ENCODE measurements at regions not wholly inside any gene's neighbourhood (a gene's known extent, or its start where the extent isn't known, plus 50 kb on each side); places are given as distances from the start of the nearest gene placed in this dataset.

DNA sequence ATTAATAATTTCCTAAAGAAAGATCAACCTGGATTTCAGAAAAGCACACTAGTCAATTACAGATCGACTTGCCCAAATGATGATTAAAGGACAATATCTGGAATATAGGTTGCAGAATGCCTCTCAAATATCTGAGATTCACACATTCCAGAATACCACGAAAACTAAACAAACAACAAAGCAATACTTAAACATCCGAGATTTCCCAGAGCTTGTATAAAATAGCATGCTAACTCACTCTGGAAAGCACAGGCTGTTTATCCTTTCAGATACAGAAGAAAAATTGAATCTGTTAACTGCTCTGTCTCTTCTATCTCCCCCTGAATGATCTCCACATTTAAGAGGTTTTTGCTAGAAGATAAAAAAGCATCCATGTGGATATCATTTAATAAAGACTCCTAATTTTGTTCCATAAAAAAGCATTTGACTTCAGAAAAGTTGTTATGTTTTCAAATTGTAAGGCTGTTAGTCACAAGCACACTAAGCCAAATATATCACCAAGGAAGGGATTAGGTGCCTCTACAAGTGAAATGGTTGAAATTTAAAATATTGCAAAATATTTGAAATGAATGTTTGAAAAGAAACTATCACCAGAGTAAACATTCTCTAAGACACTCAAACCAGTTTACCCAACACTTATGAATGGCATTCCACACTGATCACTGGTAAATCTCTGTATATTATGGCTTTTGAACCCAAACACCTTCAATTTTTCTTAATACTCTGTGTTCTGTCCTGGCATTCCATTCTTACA is 865.1 kb upstream of the ADAMTS5 start:
- H3K36me3 ChIP-seq = no peaks in the 10 kb centered on the region
- TF ChIP-seq POLR2A (IDR thresholded peaks at IDR 0.05) = no peak
- TF ChIP-seq, protein P1, sequence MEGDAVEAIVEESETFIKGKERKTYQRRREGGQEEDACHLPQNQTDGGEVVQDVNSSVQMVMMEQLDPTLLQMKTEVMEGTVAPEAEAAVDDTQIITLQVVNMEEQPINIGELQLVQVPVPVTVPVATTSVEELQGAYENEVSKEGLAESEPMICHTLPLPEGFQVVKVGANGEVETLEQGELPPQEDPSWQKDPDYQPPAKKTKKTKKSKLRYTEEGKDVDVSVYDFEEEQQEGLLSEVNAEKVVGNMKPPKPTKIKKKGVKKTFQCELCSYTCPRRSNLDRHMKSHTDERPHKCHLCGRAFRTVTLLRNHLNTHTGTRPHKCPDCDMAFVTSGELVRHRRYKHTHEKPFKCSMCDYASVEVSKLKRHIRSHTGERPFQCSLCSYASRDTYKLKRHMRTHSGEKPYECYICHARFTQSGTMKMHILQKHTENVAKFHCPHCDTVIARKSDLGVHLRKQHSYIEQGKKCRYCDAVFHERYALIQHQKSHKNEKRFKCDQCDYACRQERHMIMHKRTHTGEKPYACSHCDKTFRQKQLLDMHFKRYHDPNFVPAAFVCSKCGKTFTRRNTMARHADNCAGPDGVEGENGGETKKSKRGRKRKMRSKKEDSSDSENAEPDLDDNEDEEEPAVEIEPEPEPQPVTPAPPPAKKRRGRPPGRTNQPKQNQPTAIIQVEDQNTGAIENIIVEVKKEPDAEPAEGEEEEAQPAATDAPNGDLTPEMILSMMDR (IDR thresholded peaks at IDR 0.05) = no peak
- TF ChIP-seq POLR2AphosphoS5 (IDR thresholded peaks at IDR 0.05; ENCODE audit: insufficient read depth in 1 of 2, low read depth in 1 of 2) = no peak
- H3K4me3 ChIP-seq = no peak overlapping the region
- no peak for DNase-seq (ENCODE audit: extremely low spot score in 2 of 2)
- H3K9me3 ChIP-seq = no peaks in the 10 kb centered on the region
- H3K4me1 ChIP-seq = no peaks in the 10 kb centered on the region
- H3K27ac ChIP-seq = no peak overlapping the region
- H3K27me3 ChIP-seq = no peaks in the 10 kb centered on the region
- intact Hi-C loops (cut with DNase I) = no loop called here

DNA sequence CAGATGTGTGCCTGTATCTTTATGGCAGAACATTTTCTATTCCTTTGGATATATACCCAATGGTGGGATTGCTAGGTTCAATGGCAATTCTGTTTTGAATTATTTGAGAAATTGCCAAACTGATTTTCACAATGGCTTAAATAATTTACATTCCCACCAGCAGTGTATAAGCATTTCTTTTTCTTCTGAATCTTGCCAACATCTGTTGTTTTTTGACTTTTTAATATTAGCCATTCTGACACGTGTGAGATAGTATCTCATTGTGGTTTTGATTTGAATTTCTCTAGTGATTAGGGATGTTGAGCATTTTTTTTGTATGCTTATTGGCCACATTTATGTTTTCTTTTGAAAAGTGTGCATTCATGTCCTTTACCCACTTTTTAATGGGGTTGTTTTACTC is 864.3 kb upstream of the ADAMTS5 start:
- TF ChIP-seq, protein P1 (IDR thresholded peaks at IDR 0.05) = no peak
- no peak for TF ChIP-seq POLR2AphosphoS5 (IDR thresholded peaks at IDR 0.05; ENCODE audit: insufficient read depth in 1 of 2, low read depth in 1 of 2)
- TF ChIP-seq POLR2A (IDR thresholded peaks at IDR 0.05) = no peak
- Histone ChIP-seq H3K9me3 (no peaks in the 10 kb centered on the region), H3K27me3 (no peaks in the 10 kb centered on the region), H3K36me3 (no peaks in the 10 kb centered on the region), H3K4me1 (no peaks in the 10 kb centered on the region), H3K27ac (no peak overlapping the region), H3K4me3 (no peak overlapping the region)
- intact Hi-C loops (cut with DNase I) = no loop called here
- DNase-seq (ENCODE audit: extremely low spot score in 2 of 2) = no peak

DNA sequence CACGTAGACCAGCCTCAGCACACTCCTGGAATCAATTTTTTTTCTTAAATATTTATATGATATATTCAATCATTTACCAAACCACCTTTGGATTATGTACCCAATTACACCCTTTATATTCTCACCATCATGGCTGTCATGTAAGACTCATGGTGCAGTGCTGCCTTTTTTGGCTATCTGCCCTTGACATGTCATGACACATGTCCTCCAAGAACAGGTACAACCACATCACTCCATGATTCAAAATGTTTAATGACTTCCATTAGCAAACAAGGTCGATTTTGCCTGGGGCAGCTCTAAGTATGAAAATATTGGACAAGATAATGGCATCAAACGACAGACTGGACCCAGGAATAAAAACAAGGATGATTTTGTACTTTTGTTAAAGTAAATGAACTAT is 861.1 kb upstream of the ADAMTS5 start:
- no peak for DNase-seq (ENCODE audit: extremely low spot score in 2 of 2)
- H3K27me3 ChIP-seq = no peaks in the 10 kb centered on the region
- no peak overlapping the region for H3K4me3 ChIP-seq
- no peaks in the 10 kb centered on the region for H3K4me1 ChIP-seq
- TF ChIP-seq POLR2AphosphoS5 (IDR thresholded peaks at IDR 0.05; ENCODE audit: insufficient read depth in 1 of 2, low read depth in 1 of 2) = no peak
- TF ChIP-seq, protein P1 (IDR thresholded peaks at IDR 0.05) = no peak
- TF ChIP-seq POLR2A (IDR thresholded peaks at IDR 0.05) = no peak
- intact Hi-C loops (cut with DNase I) = no loop called here
- no peaks in the 10 kb centered on the region for H3K9me3 ChIP-seq
- no peaks in the 10 kb centered on the region for H3K36me3 ChIP-seq
- H3K27ac ChIP-seq = no peak overlapping the region

DNA sequence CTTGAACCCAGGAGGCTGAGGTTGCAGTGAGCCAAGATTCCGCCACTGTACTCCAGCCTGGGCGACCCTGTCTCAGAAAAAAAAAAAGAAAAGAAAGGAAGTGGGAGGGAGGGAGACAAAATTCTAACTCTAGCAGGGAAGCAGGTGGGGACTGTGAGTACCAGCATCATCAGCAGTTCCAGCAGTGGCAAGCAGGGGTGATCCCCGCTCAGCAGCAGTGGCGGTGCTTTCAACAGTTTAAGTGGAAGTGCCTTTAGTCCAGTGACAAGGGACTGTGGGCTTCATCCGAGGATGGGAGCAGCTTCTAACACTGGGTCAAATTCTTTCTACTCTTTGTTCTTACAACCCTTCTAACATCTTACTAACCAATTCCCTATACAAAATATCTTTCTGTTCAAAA is 858.1 kb upstream of the ADAMTS5 start:
- intact Hi-C loops (cut with DNase I) = no loop called here
- Histone ChIP-seq H3K4me1 (no peaks in the 10 kb centered on the region), H3K36me3 (no peaks in the 10 kb centered on the region), H3K4me3 (no peak overlapping the region), H3K9me3 (no peaks in the 10 kb centered on the region), H3K27ac (no peak overlapping the region), H3K27me3 (no peaks in the 10 kb centered on the region)
- no peak for DNase-seq (ENCODE audit: extremely low spot score in 2 of 2)
- no peak for TF ChIP-seq POLR2A (IDR thresholded peaks at IDR 0.05)
- TF ChIP-seq, protein P1 (IDR thresholded peaks at IDR 0.05) = no peak
- TF ChIP-seq POLR2AphosphoS5 (IDR thresholded peaks at IDR 0.05; ENCODE audit: insufficient read depth in 1 of 2, low read depth in 1 of 2) = no peak

DNA sequence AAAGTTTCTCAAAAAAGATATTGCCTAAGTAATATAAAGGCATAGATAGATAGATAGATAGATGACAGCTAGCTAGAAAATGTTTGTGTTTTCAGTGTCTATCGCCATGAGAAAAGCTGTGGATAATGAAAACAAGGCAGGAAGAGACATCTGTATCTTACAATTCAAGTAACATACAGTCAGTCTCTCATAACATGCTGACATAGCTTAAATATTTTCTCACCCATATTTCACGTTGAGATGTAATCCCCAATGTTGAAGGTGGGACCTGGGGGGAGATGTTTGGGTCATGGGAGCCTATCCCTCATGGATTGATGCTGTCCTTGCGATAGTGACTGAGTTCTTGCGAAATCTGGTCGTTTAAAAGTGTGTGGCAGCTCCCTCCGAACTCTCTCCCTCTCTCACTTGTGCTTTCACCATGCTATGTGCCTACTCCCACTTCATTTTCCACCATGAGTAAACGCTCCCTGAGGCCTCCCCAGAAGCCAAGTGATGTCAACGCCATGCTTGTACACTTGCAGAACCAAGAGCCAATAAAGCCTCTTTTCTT is 856.8 kb upstream of the ADAMTS5 start:
- TF ChIP-seq POLR2A (IDR thresholded peaks at IDR 0.05) (no peak), POLR2AphosphoS5 (IDR thresholded peaks at IDR 0.05; ENCODE audit: insufficient read depth in 1 of 2, low read depth in 1 of 2) (no peak)
- TF ChIP-seq, protein P1 (IDR thresholded peaks at IDR 0.05) = no peak
- intact Hi-C loops (cut with DNase I) = no loop called here
- H3K27ac ChIP-seq = no peak overlapping the region
- H3K9me3 ChIP-seq = no peaks in the 10 kb centered on the region
- no peaks in the 10 kb centered on the region for H3K27me3 ChIP-seq
- H3K4me3 ChIP-seq = no peak overlapping the region
- DNase-seq (ENCODE audit: extremely low spot score in 2 of 2) = no peak
- H3K4me1 ChIP-seq = peaks cover 13% of the 10 kb centered on the region
- no peaks in the 10 kb centered on the region for H3K36me3 ChIP-seq

All from vagina (tissue), 2 donors.